Adrenal gland (tissue), 5 donors: ENCODE measurements at regions not wholly inside any gene's neighbourhood (a gene's known extent, or its start where the extent isn't known, plus 50 kb on each side); places are given as distances from the start of the nearest gene placed in this dataset.

ENCODE experiments used
- POLR2A ChIP-seq, 2 donors: fragments of 450-650 bp; IDR thresholded peaks; one replicate each; pipeline ENCODE4 v1.6.1; 2017; ENCODE audit warnings: antibody characterized with exemption in 2 of 2, mild to moderate bottlenecking in 2 of 2, moderate library complexity in 1 of 2
- TF ChIP-seq, protein P1 (sequence below), 6 experiments: fragments of 450-650 bp in 4 of 6; fragments of 200-600 bp in 2 of 6; sonication (generic) in 1 of 6; IDR thresholded peaks; 1 replicate in 5 of 6; 2 replicates in 1 of 6; pipeline versions ENCODE4 v1.5.1 to v1.8.0; 2016 to 2021; ENCODE audit warnings: antibody characterized with exemption in 6 of 6, mild to moderate bottlenecking in 2 of 6, moderate library complexity in 1 of 6
- donor health status: DM: no; HTN: no; CAD: no.

DNA sequence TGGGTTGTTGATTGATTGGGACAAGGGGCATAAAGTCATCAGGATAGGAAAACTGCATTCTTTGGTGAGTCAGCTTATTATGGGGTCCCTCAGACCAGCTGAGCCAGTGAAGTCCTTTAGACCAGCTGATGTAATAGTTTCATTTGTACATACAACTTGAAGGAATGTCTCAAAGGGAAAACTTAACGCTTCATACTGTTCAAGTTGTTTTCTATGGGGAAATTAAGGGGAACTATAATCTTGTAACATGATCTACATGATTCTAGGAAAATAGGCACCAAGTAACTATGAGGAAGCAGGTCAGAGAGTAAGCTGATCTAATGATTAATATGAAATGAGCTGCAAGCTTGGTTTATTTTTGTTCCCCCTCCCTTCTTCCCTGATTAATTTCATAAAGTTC lies 175.1 kb upstream of the GRID2 start:
- TF ChIP-seq, protein P1, sequence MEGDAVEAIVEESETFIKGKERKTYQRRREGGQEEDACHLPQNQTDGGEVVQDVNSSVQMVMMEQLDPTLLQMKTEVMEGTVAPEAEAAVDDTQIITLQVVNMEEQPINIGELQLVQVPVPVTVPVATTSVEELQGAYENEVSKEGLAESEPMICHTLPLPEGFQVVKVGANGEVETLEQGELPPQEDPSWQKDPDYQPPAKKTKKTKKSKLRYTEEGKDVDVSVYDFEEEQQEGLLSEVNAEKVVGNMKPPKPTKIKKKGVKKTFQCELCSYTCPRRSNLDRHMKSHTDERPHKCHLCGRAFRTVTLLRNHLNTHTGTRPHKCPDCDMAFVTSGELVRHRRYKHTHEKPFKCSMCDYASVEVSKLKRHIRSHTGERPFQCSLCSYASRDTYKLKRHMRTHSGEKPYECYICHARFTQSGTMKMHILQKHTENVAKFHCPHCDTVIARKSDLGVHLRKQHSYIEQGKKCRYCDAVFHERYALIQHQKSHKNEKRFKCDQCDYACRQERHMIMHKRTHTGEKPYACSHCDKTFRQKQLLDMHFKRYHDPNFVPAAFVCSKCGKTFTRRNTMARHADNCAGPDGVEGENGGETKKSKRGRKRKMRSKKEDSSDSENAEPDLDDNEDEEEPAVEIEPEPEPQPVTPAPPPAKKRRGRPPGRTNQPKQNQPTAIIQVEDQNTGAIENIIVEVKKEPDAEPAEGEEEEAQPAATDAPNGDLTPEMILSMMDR (IDR thresholded peaks at IDR 0.05) = no peak
- TF ChIP-seq POLR2A (IDR thresholded peaks at IDR 0.05) = no peak
